D721Med (cell line): ENCODE measurements at regions not wholly inside any gene's neighbourhood (a gene's known extent, or its start where the extent isn't known, plus 50 kb on each side); places are given as distances from the start of the nearest gene placed in this dataset.
"Not testable (repeated sequence)": the region's sequence is repeated elsewhere in the genome, so short reads cannot be mapped to it uniquely, and the experiment has no call there.

Source experiments
- DNase-seq: peaks from one replicate; pipeline ENCODE4 v3.0.0; 2011; ENCODE audit warnings: low spot score; ENCODE audit not compliant: insufficient read length
- FAIRE-seq: peaks from 2 replicates; lab custom pipeline; 2011; peaks lifted over from hg19 to GRCh38; lab: Jason Lieb, UNC
- CTCF ChIP-seq: IDR thresholded peaks from 2 replicates; pipeline ENCODE4 v1.5.1; 2012; ENCODE audit warnings: mild to moderate bottlenecking, control low read depth; ENCODE audit not compliant: insufficient read depth; ENCODE audit errors: missing control alignments

- no peak for FAIRE-seq
- no peak for DNase-seq
- no peak for TF ChIP-seq CTCF
These were observed 1717.4 kb upstream of the SPRY2 start for GRCh38 chr13:82058364-82058763.

DNA sequence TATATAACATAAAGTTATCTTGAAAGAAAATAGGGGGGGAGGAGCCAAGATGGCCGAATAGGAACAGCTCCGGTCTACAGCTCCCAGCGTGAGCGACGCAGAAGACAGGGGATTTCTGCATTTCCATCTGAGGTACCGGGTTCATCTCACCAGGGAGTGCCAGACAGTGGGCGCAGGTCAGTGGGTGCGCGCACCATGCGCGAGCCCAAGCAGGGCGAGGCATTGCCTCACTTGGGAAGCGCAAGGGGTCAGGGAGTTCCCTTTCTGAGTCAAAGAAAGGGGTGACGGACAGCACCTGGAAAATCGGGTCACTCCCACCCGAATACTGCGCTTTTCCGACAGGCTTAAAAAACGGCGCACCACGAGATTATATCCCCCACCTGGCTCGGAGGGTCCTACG is 1704.4 kb upstream of the SPRY2 start:
- FAIRE-seq, DNase-seq: not testable (repeated sequence)

DNA sequence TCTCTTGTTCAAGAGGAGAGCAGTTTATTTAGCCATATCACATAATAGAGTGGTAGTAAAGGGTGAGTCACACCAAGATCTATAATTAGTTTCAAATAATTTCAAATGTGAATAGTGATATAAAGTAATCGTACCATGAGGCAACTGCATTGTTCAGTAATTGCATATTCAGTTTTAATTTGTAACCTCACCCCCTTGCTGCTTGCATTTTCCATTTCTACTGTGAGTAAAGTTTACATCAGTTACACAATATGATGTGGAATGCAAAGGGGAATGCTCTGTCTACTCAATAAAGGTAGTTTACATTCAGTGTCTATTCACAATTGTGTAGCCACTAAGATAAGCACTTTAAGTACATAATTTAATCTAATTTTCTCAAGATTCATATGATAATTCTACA is 1695.7 kb upstream of the SPRY2 start:
- no peak for DNase-seq
- no peak for FAIRE-seq
- TF ChIP-seq CTCF = no peak

DNA sequence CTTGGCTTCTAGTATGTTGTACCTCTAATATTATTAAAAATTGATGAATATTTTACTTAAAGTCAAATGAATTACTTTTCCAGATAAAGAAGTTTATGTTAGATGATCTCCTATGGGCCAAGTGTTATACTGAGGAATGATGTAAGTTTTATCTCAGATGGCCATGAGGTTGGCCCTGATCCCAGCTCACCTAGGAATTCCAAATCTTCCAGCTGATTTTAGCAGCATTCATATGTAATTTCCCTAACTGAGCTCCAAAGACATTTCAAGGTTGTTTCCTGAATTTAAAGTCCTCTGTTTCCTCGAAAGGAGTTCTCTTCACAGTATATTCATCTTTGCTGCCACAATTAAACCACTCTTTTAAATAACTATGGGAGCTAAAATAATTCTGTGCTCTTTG is 1670.4 kb upstream of the SPRY2 start:
- DNase-seq (no peak), FAIRE-seq (no peak)
- no peak for TF ChIP-seq CTCF

GRCh38 chr13:82010780-82011179 is 1669.9 kb upstream of the SPRY2 start:
- DNase-seq (no peak), FAIRE-seq (no peak)
- TF ChIP-seq CTCF = no peak

DNA sequence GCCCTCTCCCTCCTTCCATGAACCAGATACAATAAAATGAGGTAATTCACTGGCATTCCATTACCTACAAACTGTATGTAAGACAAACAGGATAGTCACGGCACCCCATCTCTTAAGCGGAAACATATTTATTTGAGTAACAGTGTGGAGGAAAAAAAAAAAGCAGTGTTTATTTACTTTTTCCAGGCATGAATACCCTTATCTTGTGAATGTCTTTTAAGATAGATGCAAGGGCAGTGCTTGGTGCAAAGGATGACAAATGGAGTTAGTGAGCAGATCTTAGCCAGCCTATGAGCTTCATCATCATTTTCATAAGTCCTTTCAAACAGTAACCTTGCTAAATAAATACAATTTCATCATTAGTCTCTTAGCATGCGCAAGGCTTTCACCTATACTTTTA is 1661.8 kb upstream of the SPRY2 start:
- TF ChIP-seq CTCF = no peak
- FAIRE-seq (no peak), DNase-seq (no peak)

DNA sequence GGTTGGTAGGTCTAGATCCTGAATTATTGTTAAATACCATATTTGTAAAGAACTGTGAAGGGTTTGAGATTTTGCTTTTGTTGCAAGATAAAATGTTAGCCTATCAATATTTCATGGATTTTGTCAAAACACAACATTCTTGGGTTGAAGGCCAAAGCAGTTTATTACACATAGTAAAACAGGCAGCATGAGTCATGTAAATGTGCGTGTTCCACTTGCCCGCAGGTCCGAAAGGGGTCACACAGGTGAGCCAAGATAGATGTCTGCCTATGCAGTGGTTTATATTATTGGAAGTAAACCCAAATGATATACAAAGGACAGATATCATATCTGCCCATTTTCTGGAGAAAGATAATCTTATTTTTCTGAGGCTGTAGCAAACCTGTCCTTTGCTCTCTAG is 1654.4 kb upstream of the SPRY2 start:
- FAIRE-seq = no peak
- no peak for DNase-seq

More for the DNA sequence above, 1654.4 kb upstream of the SPRY2 start:
- no peak for TF ChIP-seq CTCF
